WTC11 (cell line): ENCODE measurements at regions not wholly inside any gene's neighbourhood (a gene's known extent, or its start where the extent isn't known, plus 50 kb on each side); places are given as distances from the start of the nearest gene placed in this dataset.

Source experiments
- ATF1 ChIP-seq: sonication (generic); formaldehyde crosslinking; IDR thresholded peaks from 2 replicates; pipeline ENCODE4 v1.8.1; 2023; ENCODE audit warnings: mild to moderate bottlenecking, moderate library complexity, missing genetic modification reagents
- ATF3 ChIP-seq: sonication (generic); formaldehyde crosslinking; conservative IDR thresholded peaks from 2 replicates; pipeline ENCODE4 v1.8.1; 2022; ENCODE audit warnings: mild to moderate bottlenecking, missing genetic modification reagents
- ATF6 ChIP-seq: sonication (generic); formaldehyde crosslinking; IDR thresholded peaks from 2 replicates; pipeline ENCODE4 v1.8.1; 2023; ENCODE audit warnings: mild to moderate bottlenecking, missing genetic modification reagents
- CTCF ChIP-seq: fragments of 200-600 bp; IDR thresholded peaks from 2 replicates; pipeline ENCODE4 v1.8.0; 2022; ENCODE audit warnings: antibody characterized with exemption
- NR1H2 ChIP-seq: sonication (generic); formaldehyde crosslinking; IDR thresholded peaks from 2 replicates; pipeline ENCODE4 v1.9.0; 2021; ENCODE audit warnings: mild to moderate bottlenecking, moderate library complexity, missing genetic modification reagents
- NR2C2 ChIP-seq: sonication (generic); formaldehyde crosslinking; IDR thresholded peaks from 2 replicates; pipeline ENCODE4 v1.8.0; 2022; ENCODE audit warnings: mild to moderate bottlenecking, missing genetic modification reagents
- NR3C1 ChIP-seq: sonication (generic); formaldehyde crosslinking; conservative IDR thresholded peaks from 2 replicates; pipeline ENCODE4 v1.8.1; 2023; ENCODE audit warnings: low read depth, mild to moderate bottlenecking, missing genetic modification reagents
- SOX15 ChIP-seq: fragments of 250-450 bp; sonication (Bioruptor Pico); IDR thresholded peaks from 2 replicates; pipeline ENCODE4 v1.9.0; 2021; ENCODE audit warnings: mild to moderate bottlenecking
- SP1 ChIP-seq: sonication (generic); formaldehyde crosslinking; conservative IDR thresholded peaks from 2 replicates; pipeline ENCODE4 v1.8.1; 2022; ENCODE audit warnings: missing genetic modification reagents
- USF2 ChIP-seq: sonication (generic); formaldehyde crosslinking; IDR thresholded peaks from 2 replicates; pipeline ENCODE4 v1.8.1; 2023; ENCODE audit warnings: mild to moderate bottlenecking, missing genetic modification reagents, moderate library complexity
- ZNF121 ChIP-seq: sonication (generic); formaldehyde crosslinking; IDR thresholded peaks from 2 replicates; pipeline ENCODE4 v1.8.0; 2023; ENCODE audit warnings: missing genetic modification reagents
- ZNF281 ChIP-seq: sonication (generic); formaldehyde crosslinking; IDR thresholded peaks from 2 replicates; pipeline ENCODE4 v1.8.0; 2023; ENCODE audit warnings: mild to moderate bottlenecking, missing genetic modification reagents
- TF ChIP-seq, protein P1 (sequence below): sonication (generic); formaldehyde crosslinking; IDR thresholded peaks from 2 replicates; pipeline ENCODE4 v1.8.1; 2022; ENCODE audit warnings: mild to moderate bottlenecking, moderate library complexity, missing genetic modification reagents

- no peak for TF ChIP-seq CTCF
- no peak for TF ChIP-seq SP1 (CRISPR knock-in tag)
- TF ChIP-seq USF2 (CRISPR knock-in tag), result no peak
- no peak for TF ChIP-seq ATF3 (CRISPR knock-in tag)
- TF ChIP-seq ATF6 (CRISPR knock-in tag), result no peak
- TF ChIP-seq SOX15 (CRISPR knock-in tag), result no peak
- no peak for TF ChIP-seq NR2C2 (CRISPR knock-in tag)
- no peak for TF ChIP-seq ZNF281 (CRISPR knock-in tag)
- TF ChIP-seq, protein P1, sequence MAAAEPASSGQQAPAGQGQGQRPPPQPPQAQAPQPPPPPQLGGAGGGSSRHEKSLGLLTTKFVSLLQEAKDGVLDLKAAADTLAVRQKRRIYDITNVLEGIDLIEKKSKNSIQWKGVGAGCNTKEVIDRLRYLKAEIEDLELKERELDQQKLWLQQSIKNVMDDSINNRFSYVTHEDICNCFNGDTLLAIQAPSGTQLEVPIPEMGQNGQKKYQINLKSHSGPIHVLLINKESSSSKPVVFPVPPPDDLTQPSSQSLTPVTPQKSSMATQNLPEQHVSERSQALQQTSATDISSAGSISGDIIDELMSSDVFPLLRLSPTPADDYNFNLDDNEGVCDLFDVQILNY (CRISPR knock-in tag), result no peak
- TF ChIP-seq NR3C1, result no peak
- no peak for TF ChIP-seq ATF1 (CRISPR knock-in tag)
- no peak for TF ChIP-seq ZNF121
- TF ChIP-seq NR1H2, result no peak
Observed at GRCh38 chr6:98239057-98239456, 595.3 kb upstream of the POU3F2 start.
